Fibroblast of lung (primary cell): ENCODE measurements at regions not wholly inside any gene's neighbourhood (a gene's known extent, or its start where the extent isn't known, plus 50 kb on each side); places are given as distances from the start of the nearest gene placed in this dataset.

Source experiments
- DNase-seq, 2 donors: peaks; one replicate each; pipeline versions ENCODE4 v3.0.0 to v3.0.0-alpha.2; 2010; ENCODE audit warnings: low read depth in 2 of 2
- H2AFZ ChIP-seq: 2 replicates; pipeline ENCODE4 v1.5.1; 2012; ENCODE audit warnings: low read length, control low read depth, inconsistent platforms
- H3K27ac ChIP-seq: 2 replicates; pipeline ENCODE4 v1.5.1; 2011; ENCODE audit warnings: low read length, control low read depth; ENCODE audit not compliant: insufficient read depth
- H3K27me3 ChIP-seq: 2 replicates; pipeline ENCODE4 v1.5.1; 2011; ENCODE audit warnings: mild to moderate bottlenecking, low read length; ENCODE audit not compliant: control insufficient read depth, insufficient read depth
- H3K36me3 ChIP-seq: 2 replicates; pipeline ENCODE4 v1.5.1; 2011; ENCODE audit warnings: low read length; ENCODE audit not compliant: control insufficient read depth, insufficient read depth
- H3K4me1 ChIP-seq: 2 replicates; pipeline ENCODE4 v1.5.1; 2011; ENCODE audit warnings: low read length; ENCODE audit not compliant: control insufficient read depth, insufficient read depth; ENCODE audit errors: extremely low read depth
- H3K4me2 ChIP-seq: 2 replicates; pipeline ENCODE4 v1.5.1; 2011; ENCODE audit warnings: low read length, control low read depth; ENCODE audit not compliant: insufficient read depth; ENCODE audit errors: extremely low read depth
- H3K4me3 ChIP-seq, 4 experiments: fragments of 200-600 bp in 1 of 4; sonication (generic) in 1 of 4; replicated peaks in 1 of 4; 2 replicates each; pipeline ENCODE4 v1.5.1; 2011 to 2016; ENCODE audit warnings: low read length in 4 of 4, low read depth in 3 of 4, mild to moderate bottlenecking in 3 of 4, control low read depth in 2 of 4, inconsistent platforms in 1 of 4, mixed read lengths in 1 of 4; ENCODE audit not compliant: insufficient read depth in 1 of 4; ENCODE audit errors: control extremely low read depth in 1 of 4
- H3K79me2 ChIP-seq: 2 replicates; pipeline ENCODE4 v1.5.1; 2012; ENCODE audit warnings: mild to moderate bottlenecking, low read length, inconsistent platforms; ENCODE audit not compliant: control insufficient read depth, insufficient read depth
- H3K9ac ChIP-seq: 2 replicates; pipeline ENCODE4 v1.5.1; 2011; ENCODE audit warnings: mild to moderate bottlenecking, low read length, control low read depth; ENCODE audit not compliant: insufficient read depth
- H3K9me3 ChIP-seq: 2 replicates; pipeline ENCODE4 v1.5.1; 2012; ENCODE audit warnings: low read depth, low read length; ENCODE audit not compliant: control insufficient read depth, insufficient read depth
- H4K20me1 ChIP-seq: 2 replicates; pipeline ENCODE4 v1.5.1; 2011; ENCODE audit warnings: low read length; ENCODE audit not compliant: control insufficient read depth, insufficient read depth; ENCODE audit errors: extremely low read depth
- EZH2 ChIP-seq: IDR thresholded peaks from 2 replicates; pipeline ENCODE4 v1.5.1; 2012; ENCODE audit warnings: low read length, control low read depth, mild to moderate bottlenecking; ENCODE audit errors: missing control alignments
- TF ChIP-seq, protein P1 (sequence below), 2 donors: IDR thresholded peaks in 1 of 2; conservative IDR thresholded peaks in 1 of 2; 1 replicate in 1 of 2; 2 replicates in 1 of 2; pipeline ENCODE4 v1.5.1; 2011 to 2012; ENCODE audit warnings: low read length in 2 of 2, control low read depth in 1 of 2, inconsistent platforms in 1 of 2, low read depth in 1 of 2, mild to moderate bottlenecking in 1 of 2

DNA sequence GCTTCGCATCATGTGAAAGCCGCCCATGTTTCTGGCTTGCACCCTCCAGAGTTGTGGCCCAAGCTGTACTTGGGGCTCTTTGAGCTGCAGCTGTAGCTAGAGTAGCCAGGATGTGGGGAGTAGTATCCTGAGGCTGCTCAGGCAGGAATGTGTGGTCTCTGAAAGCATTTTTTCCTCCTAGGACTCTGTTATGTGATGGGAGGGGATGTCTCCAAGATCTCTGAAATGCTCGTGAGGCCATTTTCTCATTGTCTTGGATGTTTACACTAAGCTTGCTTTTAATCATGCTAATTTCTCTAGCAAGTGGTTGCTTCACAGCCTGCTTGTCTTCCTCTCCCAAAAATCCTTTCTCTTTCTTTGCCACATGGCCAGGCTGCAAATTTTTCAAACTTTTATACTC, 687.6 kb downstream of the DCDC2C start:
- Histone ChIP-seq H3K4me3 (no peak overlapping the region), H3K4me2 (no peak overlapping the region), H3K4me1 (no peaks in the 10 kb centered on the region), H3K27me3 (no peaks in the 10 kb centered on the region), H2AFZ (no peak overlapping the region), H3K9ac (no peak overlapping the region), H3K27ac (no peak overlapping the region), H3K36me3 (no peaks in the 10 kb centered on the region), H4K20me1 (no peaks in the 10 kb centered on the region), H3K79me2 (no peaks in the 10 kb centered on the region), H3K9me3 (no peaks in the 10 kb centered on the region)
- no peak for TF ChIP-seq EZH2
- TF ChIP-seq, protein P1, sequence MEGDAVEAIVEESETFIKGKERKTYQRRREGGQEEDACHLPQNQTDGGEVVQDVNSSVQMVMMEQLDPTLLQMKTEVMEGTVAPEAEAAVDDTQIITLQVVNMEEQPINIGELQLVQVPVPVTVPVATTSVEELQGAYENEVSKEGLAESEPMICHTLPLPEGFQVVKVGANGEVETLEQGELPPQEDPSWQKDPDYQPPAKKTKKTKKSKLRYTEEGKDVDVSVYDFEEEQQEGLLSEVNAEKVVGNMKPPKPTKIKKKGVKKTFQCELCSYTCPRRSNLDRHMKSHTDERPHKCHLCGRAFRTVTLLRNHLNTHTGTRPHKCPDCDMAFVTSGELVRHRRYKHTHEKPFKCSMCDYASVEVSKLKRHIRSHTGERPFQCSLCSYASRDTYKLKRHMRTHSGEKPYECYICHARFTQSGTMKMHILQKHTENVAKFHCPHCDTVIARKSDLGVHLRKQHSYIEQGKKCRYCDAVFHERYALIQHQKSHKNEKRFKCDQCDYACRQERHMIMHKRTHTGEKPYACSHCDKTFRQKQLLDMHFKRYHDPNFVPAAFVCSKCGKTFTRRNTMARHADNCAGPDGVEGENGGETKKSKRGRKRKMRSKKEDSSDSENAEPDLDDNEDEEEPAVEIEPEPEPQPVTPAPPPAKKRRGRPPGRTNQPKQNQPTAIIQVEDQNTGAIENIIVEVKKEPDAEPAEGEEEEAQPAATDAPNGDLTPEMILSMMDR (conservative IDR thresholded peaks at IDR 0.05 in 1 of 2, IDR thresholded peaks at IDR 0.05 in 1 of 2; ENCODE audit: low read depth in 1 of 2, low read length in 2 of 2): no peak
- no peak for DNase-seq

DNA sequence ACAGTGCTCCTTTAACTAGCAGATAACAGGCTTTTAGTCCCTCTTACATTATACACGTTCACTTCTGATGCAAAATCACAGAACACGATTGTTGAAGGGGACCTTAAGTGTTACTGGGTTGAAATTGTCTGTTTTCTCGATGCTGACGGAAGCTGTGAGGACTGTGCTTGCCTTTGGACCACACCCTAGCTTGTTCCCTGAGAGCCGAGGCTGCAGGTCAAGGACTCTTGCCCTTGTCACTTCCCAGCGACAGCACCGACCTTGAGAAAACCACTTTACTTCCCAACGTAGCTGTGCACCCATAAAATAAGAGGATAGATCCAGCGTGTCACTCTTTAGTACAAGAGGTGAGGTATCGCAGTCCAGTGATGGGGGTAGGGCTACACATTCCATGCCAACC, 701.0 kb downstream of the DCDC2C start:
- Histone ChIP-seq H3K27me3 (no peaks in the 10 kb centered on the region), H3K27ac (no peak overlapping the region), H3K4me2 (no peak overlapping the region), H2AFZ (no peak overlapping the region), H3K9me3 (no peaks in the 10 kb centered on the region), H3K4me3 (no peak overlapping the region), H3K4me1 (no peaks in the 10 kb centered on the region), H3K9ac (no peak overlapping the region), H4K20me1 (no peaks in the 10 kb centered on the region), H3K36me3 (no peaks in the 10 kb centered on the region), H3K79me2 (no peaks in the 10 kb centered on the region)
- no peak for DNase-seq
- no peak for TF ChIP-seq EZH2
- TF ChIP-seq, protein P1 (conservative IDR thresholded peaks at IDR 0.05 in 1 of 2, IDR thresholded peaks at IDR 0.05 in 1 of 2; ENCODE audit: low read depth in 1 of 2, low read length in 2 of 2): no peak

DNA sequence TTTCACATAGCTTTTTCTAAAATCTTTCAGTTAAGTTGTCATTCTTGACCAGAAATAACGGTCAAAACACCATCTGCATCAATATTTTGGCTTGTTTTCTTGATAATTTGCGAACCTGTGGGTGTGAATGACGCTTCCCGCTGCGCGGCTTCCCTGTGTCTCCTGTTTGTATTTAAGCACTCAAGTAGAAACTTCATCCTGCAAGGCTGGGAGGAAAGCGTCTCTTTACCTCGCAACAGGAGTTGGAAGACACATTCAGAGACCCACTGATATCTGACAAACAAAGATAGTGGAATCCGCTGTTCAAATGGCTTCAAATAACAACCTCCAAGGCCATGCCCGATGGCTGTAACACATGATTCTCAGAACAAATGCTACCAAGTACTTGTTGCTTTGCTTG, 704.9 kb downstream of the DCDC2C start:
- no peaks in the 10 kb centered on the region for H3K4me1 ChIP-seq
- H3K27ac ChIP-seq: no peak overlapping the region
- H3K27me3 ChIP-seq: no peaks in the 10 kb centered on the region
- TF ChIP-seq, protein P1 (conservative IDR thresholded peaks at IDR 0.05 in 1 of 2, IDR thresholded peaks at IDR 0.05 in 1 of 2; ENCODE audit: low read depth in 1 of 2, low read length in 2 of 2): no peak
- no peak for TF ChIP-seq EZH2
- H3K4me3 ChIP-seq: no peak overlapping the region
- no peak overlapping the region for H3K9ac ChIP-seq
- no peaks in the 10 kb centered on the region for H3K9me3 ChIP-seq
- no peak overlapping the region for H2AFZ ChIP-seq
- no peak for DNase-seq
- H3K4me2 ChIP-seq: no peak overlapping the region
- H3K79me2 ChIP-seq: no peaks in the 10 kb centered on the region
- no peaks in the 10 kb centered on the region for H3K36me3 ChIP-seq
- no peaks in the 10 kb centered on the region for H4K20me1 ChIP-seq
